Neural progenitor cell (in vitro differentiated cells): ENCODE measurements at regions not wholly inside any gene's neighbourhood (a gene's known extent, or its start where the extent isn't known, plus 50 kb on each side); places are given as distances from the start of the nearest gene placed in this dataset.

ENCODE experiments used
- DNase-seq: peaks from one replicate; pipeline ENCODE4 v3.0.0-alpha.2; 2016; ENCODE audit warnings: low spot score
- H2AFZ ChIP-seq: fragments of 200-600 bp; sonication (generic); replicated peaks from 2 replicates; pipeline ENCODE4 v1.6.1; 2016; ENCODE audit warnings: antibody characterized with exemption
- H3F3A ChIP-seq: fragments of 200-600 bp; sonication (generic); 2 replicates; pipeline ENCODE4 v1.6.1; 2016; ENCODE audit warnings: antibody characterized with exemption, low read depth
- H3K27ac ChIP-seq: fragments of 200-600 bp; sonication (generic); 2 replicates; pipeline ENCODE4 v1.5.1; 2016; ENCODE audit warnings: mild to moderate bottlenecking
- H3K27me3 ChIP-seq: fragments of 200-600 bp; sonication (generic); 2 replicates; pipeline ENCODE4 v1.6.1; 2016; ENCODE audit warnings: mild to moderate bottlenecking, moderate library complexity
- H3K36me3 ChIP-seq: fragments of 200-600 bp; sonication (generic); 2 replicates; pipeline ENCODE4 v1.5.1; 2016
- H3K4me1 ChIP-seq: fragments of 200-600 bp; sonication (generic); 2 replicates; pipeline ENCODE4 v1.6.1; 2016; ENCODE audit warnings: mixed run types
- H3K4me2 ChIP-seq: fragments of 200-600 bp; sonication (generic); 2 replicates; pipeline ENCODE4 v1.6.1; 2016
- H3K4me3 ChIP-seq: fragments of 200-600 bp; sonication (generic); 2 replicates; pipeline ENCODE4 v1.5.1; 2016
- H3K79me2 ChIP-seq: fragments of 200-600 bp; sonication (generic); 2 replicates; pipeline ENCODE4 v1.6.1; 2016; ENCODE audit warnings: low read depth
- H3K9ac ChIP-seq: fragments of 200-600 bp; sonication (generic); 2 replicates; pipeline ENCODE4 v1.6.1; 2016
- H3K9me3 ChIP-seq: fragments of 200-600 bp; sonication (generic); 2 replicates; pipeline ENCODE4 v1.5.1; 2016; ENCODE audit warnings: low read depth
- H4K20me1 ChIP-seq: fragments of 200-600 bp; sonication (generic); 2 replicates; pipeline ENCODE4 v1.6.1; 2016; ENCODE audit warnings: low read depth
- H3K27ac Mint-ChIP-seq: 3 replicates; pipeline ENCODE4 v1.8.0; 2021; ENCODE audit warnings: mixed read lengths
- H3K27me3 Mint-ChIP-seq: 2 replicates; pipeline ENCODE4 v1.8.0; 2022; ENCODE audit warnings: low read depth, mild to moderate bottlenecking, inconsistent platforms, moderate library complexity, mixed read lengths; ENCODE audit not compliant: insufficient read depth
- H3K36me3 Mint-ChIP-seq: 3 replicates; pipeline ENCODE4 v1.8.0; 2021; ENCODE audit warnings: mixed read lengths
- H3K4me1 Mint-ChIP-seq: 3 replicates; pipeline ENCODE4 v1.8.0; 2021; ENCODE audit warnings: mixed read lengths
- H3K4me3 Mint-ChIP-seq: 3 replicates; pipeline ENCODE4 v1.8.0; 2021; ENCODE audit warnings: mild to moderate bottlenecking, moderate library complexity, mixed read lengths
- H3K9me3 Mint-ChIP-seq: 3 replicates; pipeline ENCODE4 v1.8.0; 2020; ENCODE audit warnings: mixed read lengths
- EZH2 ChIP-seq: fragments of 200-600 bp; sonication (generic); IDR thresholded peaks from 2 replicates; pipeline ENCODE4 v1.6.1; 2017; ENCODE audit warnings: antibody characterized with exemption, mild to moderate bottlenecking, moderate library complexity
- EZH2phosphoT487 ChIP-seq: fragments of 200-600 bp; sonication (generic); IDR thresholded peaks from 2 replicates; pipeline ENCODE4 v1.6.1; 2017; ENCODE audit warnings: antibody characterized with exemption
- TF ChIP-seq, protein P1 (sequence below): fragments of 200-600 bp; sonication (generic); IDR thresholded peaks from 2 replicates; pipeline ENCODE4 v1.5.1; 2017; ENCODE audit warnings: antibody characterized with exemption, mild to moderate bottlenecking

DNA sequence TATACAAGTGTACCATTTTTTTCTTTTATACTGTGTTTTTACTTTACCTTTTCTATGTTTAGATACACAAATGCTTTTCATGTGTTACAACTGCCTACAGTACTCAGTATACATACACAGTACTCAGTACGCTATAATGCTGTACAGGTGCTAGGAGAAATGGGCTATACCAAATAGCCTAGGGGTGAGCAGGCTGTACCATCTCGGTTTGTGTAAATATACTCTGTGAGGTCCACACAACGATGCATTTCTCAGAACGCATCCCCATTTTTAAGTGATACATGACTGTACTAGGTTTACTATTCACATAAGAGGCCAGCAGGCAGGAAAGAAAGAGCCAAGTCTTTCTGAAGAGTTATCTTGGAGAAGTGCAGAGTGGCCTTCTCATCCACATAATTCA, 426.4 kb upstream of the MTPN start:
- no peak overlapping the region for H3K4me3 Mint-ChIP-seq
- H3F3A ChIP-seq = no peaks in the 10 kb centered on the region
- H3K27me3 Mint-ChIP-seq = no peaks in the 10 kb centered on the region
- no peaks in the 10 kb centered on the region for H3K9me3 Mint-ChIP-seq
- no peak overlapping the region for H3K4me3 ChIP-seq
- H3K36me3 ChIP-seq = no peaks in the 10 kb centered on the region
- H3K27me3 ChIP-seq = no peaks in the 10 kb centered on the region
- no peaks in the 10 kb centered on the region for H4K20me1 ChIP-seq
- H3K79me2 ChIP-seq = no peaks in the 10 kb centered on the region
- DNase-seq = no peak
- no peaks in the 10 kb centered on the region for H3K36me3 Mint-ChIP-seq
- H2AFZ ChIP-seq = no peak overlapping the region
- H3K27ac Mint-ChIP-seq = no peak overlapping the region
- H3K4me1 ChIP-seq = peaks cover 4% of the 10 kb centered on the region
- no peak for TF ChIP-seq EZH2
- TF ChIP-seq, protein P1, sequence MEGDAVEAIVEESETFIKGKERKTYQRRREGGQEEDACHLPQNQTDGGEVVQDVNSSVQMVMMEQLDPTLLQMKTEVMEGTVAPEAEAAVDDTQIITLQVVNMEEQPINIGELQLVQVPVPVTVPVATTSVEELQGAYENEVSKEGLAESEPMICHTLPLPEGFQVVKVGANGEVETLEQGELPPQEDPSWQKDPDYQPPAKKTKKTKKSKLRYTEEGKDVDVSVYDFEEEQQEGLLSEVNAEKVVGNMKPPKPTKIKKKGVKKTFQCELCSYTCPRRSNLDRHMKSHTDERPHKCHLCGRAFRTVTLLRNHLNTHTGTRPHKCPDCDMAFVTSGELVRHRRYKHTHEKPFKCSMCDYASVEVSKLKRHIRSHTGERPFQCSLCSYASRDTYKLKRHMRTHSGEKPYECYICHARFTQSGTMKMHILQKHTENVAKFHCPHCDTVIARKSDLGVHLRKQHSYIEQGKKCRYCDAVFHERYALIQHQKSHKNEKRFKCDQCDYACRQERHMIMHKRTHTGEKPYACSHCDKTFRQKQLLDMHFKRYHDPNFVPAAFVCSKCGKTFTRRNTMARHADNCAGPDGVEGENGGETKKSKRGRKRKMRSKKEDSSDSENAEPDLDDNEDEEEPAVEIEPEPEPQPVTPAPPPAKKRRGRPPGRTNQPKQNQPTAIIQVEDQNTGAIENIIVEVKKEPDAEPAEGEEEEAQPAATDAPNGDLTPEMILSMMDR = no peak
- TF ChIP-seq EZH2phosphoT487 = no peak
- peaks cover 5% of the 10 kb centered on the region for H3K4me1 Mint-ChIP-seq
- no peaks in the 10 kb centered on the region for H3K9me3 ChIP-seq
- H3K27ac ChIP-seq = no peak overlapping the region
- no peak overlapping the region for H3K9ac ChIP-seq
- H3K4me2 ChIP-seq = no peak overlapping the region

DNA sequence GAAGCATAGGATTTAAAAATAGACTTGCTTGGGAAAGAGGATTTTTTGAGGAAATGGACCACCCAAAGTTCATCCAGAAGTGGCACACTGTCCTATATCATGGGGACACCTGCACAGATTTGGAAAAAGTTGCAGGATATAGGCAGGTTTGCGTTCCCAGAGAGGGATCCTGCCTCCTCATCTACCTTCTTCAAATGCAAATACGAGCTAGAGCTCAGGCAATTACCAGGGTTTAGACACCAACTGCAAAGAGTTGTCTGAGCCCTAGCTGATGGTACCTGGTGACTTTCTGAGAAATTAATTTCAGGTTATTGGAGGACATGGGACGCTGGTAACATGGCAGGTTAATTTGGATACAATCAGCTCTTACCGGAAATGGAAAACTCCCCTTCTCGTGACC, 423.7 kb upstream of the MTPN start:
- TF ChIP-seq, protein P1 = no peak
- no peak for TF ChIP-seq EZH2
- no peak for TF ChIP-seq EZH2phosphoT487
- no peaks in the 10 kb centered on the region for H3K27me3 Mint-ChIP-seq

DNA sequence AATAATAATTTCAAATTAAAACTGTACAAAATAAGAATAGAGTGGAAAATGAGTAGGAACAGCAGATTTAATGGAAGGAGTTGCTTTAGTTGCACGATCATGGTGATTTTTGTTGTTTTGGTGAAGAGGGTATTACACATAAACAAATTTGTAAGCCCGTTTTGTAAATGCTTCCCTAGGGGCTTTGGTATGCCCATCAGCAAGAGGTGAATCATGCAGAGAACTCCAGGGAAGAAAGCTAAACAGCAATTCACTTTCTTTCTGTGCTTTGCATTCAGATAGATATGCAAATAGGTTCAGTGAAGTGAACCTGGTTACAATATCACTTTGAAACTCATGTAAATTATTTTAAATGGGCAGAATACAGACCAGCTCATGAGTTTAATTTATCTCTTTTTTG, 422.2 kb upstream of the MTPN start:
- H3K4me3 ChIP-seq = no peak overlapping the region
- no peaks in the 10 kb centered on the region for H3K27me3 ChIP-seq
- Mint-ChIP-seq H3K27ac (no peak overlapping the region), H3K27me3 (no peaks in the 10 kb centered on the region), H3K9me3 (no peaks in the 10 kb centered on the region), H3K4me3 (no peak overlapping the region), H3K4me1 (no peaks in the 10 kb centered on the region), H3K36me3 (no peaks in the 10 kb centered on the region)
- no peak overlapping the region for H3K27ac ChIP-seq
- no peaks in the 10 kb centered on the region for H3K79me2 ChIP-seq
- H3K4me1 ChIP-seq = peaks cover 4% of the 10 kb centered on the region
- peak overlapping the region; percentile 29 for H3K4me2 ChIP-seq
- H3K9ac ChIP-seq = no peak overlapping the region
- DNase-seq = peak; percentile 5
- TF ChIP-seq, protein P1 = no peak
- TF ChIP-seq EZH2 (no peak), EZH2phosphoT487 (no peak)
- no peaks in the 10 kb centered on the region for H3F3A ChIP-seq
- H3K36me3 ChIP-seq = no peaks in the 10 kb centered on the region
- H4K20me1 ChIP-seq = no peaks in the 10 kb centered on the region
- peak overlapping the region; percentile 58 for H2AFZ ChIP-seq
- no peaks in the 10 kb centered on the region for H3K9me3 ChIP-seq

More for the DNA sequence above, 423.7 kb upstream of the MTPN start:
- Histone ChIP-seq H4K20me1 (no peaks in the 10 kb centered on the region), H3K9me3 (no peaks in the 10 kb centered on the region), H3K27me3 (no peaks in the 10 kb centered on the region), H3K27ac (no peak overlapping the region), H3K36me3 (no peaks in the 10 kb centered on the region), H3K4me3 (no peak overlapping the region), H3K79me2 (no peaks in the 10 kb centered on the region), H2AFZ (peak overlapping the region; percentile 60), H3F3A (no peaks in the 10 kb centered on the region), H3K4me1 (peaks cover 4% of the 10 kb centered on the region), H3K9ac (no peak overlapping the region), H3K4me2 (no peak overlapping the region)
- Mint-ChIP-seq H3K9me3 (no peaks in the 10 kb centered on the region), H3K36me3 (no peaks in the 10 kb centered on the region), H3K4me3 (no peak overlapping the region), H3K4me1 (no peaks in the 10 kb centered on the region), H3K27ac (no peak overlapping the region)
- DNase-seq = no peak
